CD4-positive, alpha-beta T cell treated with Interleukin-6 at 100 ng/mL for 8 hours (primary cell): ENCODE measurements at regions not wholly inside any gene's neighbourhood (a gene's known extent, or its start where the extent isn't known, plus 50 kb on each side); places are given as distances from the start of the nearest gene placed in this dataset.
"Not testable (repeated sequence)": the region's sequence is repeated elsewhere in the genome, so short reads cannot be mapped to it uniquely, and the experiment has no call there.

Experiments
- DNase-seq: peaks from one replicate; pipeline ENCODE4 v3.0.0-alpha.2; 2020; ENCODE audit warnings: mixed read lengths, low spot score

DNA sequence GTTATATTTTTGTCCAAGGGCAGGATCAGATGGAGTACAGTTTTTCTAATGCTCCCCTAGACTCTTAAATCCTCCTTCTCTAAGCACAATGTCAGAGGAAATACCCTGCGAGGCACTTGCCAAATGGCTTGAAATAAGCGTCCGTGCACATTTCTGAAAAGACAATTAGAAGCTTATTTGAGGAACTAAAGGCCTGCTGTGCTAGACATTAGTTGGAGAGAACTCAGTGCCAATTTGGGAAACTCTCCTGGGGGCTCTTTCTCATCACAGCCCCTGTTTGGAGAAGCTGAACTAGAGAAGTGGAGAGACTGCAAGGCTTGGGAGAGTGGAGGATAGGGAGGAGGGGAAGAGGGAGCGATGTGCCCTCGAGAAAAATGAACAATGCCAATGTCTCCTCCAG, 247.6 kb upstream of the C2CD4B start:
- DNase-seq: no peak

DNA sequence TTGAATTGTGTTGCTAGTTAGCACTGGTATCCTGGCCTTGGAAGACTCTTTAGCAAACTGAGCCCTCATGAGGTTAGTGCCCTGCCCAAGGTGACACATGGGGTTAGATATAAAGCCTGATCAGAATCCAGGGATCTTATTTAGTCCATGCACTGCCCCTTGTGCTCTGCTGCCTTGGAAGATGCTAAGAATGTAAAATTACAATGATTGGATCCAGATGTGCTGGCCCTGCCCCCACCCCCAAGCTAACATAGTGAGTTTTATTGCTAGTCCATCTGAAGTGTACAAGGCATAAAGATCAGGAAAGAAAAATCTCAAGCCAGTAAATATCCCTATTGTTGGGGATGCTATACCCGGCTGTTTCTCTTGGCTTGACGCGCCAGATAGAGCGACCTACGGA, 248.1 kb upstream of the C2CD4B start:
- no peak for DNase-seq

DNA sequence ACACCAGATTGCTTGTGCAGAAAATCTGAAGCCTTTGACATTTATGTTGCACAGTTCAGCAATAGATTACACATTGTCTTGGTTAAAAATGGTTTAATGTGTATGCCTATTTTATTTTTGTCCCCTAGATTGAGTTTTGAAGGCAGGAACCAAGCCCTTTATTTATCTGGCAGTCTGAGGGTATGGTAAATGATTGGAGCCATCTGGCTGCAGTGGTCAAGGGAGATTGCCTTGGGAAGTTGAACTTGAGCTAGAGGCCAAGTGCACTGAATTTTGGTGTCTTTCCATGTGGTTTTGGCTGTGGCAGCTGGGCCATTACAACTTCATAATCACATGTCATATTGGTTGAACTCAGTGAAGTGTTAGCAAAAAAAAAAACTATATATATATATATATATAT, 248.7 kb upstream of the C2CD4B start:
- no peak for DNase-seq

DNA sequence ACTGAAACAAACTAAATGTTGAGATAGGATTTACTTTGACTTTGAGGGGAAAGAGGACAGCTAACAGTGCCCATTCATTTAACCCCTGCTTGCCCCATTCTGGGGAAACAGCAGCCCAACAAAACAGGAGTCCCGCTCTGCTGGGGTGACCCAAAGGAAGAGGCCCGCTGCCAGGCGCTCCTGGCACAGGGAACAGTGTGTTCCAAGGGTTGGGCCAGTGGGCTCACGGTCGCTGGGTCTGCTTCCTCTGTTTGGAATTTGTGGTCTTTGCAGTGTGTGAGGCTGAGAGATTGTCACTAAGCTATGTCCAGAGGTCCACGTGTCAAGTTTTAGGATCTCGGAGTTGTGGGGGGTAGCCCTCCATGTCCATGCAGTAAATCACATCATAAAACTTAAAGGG, 250.4 kb upstream of the C2CD4B start:
- DNase-seq: no peak

DNA sequence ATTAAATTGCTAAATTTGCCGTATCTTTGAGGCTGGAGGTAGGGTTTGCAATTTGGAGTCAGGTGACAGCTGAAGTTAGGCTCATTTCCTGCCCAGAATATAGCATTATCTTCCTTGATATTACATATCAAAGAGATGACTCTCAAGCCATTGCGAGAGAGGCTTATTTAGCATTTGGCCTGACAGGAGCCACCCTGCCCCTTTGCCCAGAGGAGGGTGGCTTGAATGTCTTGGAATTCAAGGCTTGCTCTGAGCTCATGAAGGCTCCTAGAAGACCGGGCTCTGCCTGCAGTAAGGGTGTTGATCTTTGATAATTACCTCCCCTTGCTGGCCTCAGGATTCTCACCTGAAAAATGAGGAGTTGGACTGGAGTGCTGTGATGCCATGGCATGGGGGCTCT, 251.4 kb upstream of the C2CD4B start:
- no peak for DNase-seq

DNA sequence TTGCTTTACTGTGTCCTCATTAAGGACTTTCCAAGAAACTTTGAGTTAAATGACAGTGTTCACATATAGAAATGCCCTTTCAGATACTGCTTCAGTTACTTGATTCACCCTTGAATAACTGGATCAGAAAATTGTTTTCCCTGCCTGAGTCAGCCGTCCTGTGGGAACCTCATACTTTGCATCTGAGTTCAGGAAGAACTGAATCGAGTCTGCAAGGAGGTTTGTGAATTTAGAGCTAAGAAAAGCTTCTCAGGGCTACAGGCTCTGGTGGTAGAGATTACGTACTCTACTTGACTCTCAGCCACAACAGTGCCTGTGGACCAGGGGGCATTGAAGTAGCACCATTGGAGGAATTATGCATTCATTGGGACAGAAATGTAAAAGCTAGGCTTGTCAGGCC, 252.4 kb upstream of the C2CD4B start:
- DNase-seq: no peak

DNA sequence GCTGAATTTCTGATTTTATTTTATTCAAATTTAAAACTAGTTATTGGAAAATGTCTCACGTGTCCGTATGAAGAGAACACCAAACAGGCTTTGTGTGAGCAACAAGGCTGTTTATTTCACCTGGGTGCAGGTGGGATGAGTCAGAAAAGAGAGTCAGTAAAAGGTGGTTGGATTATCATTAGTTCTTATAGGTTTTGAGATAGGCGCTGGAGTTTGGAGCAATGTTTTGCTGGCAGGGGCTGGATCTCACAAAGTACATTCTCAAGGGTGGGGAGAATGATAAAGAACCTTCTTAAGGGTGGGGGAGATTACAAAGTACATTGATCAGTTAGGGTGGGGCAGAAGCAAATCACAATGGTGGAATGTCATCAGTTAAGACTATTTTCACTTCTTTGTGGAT, 253.4 kb upstream of the C2CD4B start:
- DNase-seq: not testable (repeated sequence)

DNA sequence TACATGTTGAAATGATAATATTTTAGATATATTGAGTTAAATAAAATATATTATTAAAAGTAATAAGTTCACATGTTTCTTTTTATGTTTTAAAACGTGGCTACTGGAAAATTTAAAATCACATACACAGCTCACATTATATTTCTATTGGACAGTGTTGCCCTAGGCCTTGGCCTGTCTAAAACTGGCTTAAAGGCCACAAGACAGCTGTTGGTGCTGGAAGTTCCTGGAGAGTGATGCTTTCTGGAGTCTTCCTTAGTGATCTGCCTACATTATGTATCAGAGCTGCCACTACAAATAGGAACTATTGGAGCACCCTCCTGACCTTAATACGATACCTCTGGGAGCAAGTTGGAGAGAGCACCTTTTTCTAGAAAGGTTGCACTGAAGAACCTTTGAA, 254.1 kb upstream of the C2CD4B start:
- no peak for DNase-seq

DNA sequence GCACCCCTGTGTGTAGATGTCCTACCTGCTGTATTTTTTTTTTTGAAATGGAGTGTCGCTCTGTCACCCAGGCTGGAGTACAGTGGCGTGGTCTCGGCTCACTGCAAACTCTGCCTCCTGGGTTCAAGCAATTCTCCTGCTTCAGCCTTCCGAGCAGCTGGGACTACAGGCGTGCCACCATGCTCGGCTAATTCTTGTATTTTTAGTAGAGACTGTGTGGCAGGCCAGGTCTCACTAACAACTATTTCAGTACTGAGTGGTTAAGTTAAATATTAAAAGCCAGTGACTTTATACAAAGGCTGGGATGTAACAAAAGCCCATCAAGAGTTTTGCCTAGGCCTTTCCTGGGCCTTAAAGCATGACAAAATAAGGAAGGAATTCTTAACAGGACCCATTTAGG, 255.3 kb upstream of the C2CD4B start:
- not testable (repeated sequence) for DNase-seq

DNA sequence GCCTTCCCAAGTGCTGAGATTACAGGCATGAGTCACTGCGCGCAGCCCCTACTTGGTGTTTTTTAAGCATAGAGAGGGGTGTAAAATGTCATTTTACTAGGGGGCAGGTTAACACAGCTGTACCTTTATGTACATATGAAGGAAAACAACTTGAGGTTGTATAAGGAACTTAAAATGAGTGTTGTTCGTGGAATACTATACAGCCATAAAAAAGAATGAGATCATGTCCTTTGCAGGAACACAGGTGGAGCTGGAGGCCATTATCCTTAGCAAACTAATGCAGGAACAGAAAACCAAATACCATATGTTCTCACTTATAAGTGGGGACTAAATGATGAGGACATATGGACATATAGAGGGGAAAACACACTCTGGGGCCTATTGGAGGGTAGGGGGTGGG, 256.2 kb upstream of the C2CD4B start:
- no peak for DNase-seq

DNA sequence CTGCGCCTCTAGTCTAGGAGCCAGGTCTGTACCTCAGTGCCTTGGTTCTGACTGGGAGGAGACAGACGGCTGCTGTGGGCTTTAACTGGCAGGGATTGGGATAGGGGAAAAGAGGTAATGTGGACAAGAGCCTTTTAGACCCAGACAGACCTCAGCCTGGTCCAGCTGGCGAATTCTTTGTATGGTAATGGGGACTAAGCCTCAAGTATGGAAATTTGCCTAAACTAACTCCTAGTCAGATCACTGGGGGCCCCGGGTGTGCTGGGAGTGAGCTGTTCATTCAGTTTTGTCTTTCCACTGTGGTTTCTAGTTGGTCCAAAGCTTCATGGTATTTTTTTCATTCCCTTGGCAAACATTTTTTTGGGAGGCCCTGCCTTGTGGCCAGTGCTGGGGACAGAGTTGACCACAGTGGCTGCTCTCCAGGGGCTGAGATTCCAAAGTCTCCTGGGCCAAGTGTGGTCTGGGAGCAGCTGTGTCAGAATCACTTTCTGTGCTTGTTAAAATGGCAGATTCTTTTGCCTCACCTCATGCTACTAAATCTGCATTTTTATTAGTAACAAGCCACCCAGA, 261.4 kb upstream of the C2CD4B start:
- no peak for DNase-seq

DNA sequence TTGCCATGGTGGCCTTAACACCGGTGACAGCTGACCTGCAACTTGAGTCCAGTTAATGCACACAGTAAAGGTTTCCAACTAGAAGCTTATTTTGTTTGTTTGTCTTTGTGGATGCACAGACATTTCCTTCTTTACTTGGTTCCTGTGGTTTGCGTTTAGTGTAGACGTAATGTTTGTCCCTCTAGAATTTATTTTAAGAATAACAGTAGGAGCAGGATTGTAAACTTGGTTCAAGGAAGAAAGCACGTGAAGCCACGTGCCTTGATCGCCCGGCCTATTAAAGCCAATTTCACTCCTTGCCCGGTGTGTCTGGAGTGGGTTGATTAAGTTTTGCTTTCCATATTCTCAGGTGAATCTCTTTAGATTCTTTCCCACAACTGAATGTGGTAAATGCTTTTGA, 263.2 kb upstream of the C2CD4B start:
- no peak for DNase-seq

DNA sequence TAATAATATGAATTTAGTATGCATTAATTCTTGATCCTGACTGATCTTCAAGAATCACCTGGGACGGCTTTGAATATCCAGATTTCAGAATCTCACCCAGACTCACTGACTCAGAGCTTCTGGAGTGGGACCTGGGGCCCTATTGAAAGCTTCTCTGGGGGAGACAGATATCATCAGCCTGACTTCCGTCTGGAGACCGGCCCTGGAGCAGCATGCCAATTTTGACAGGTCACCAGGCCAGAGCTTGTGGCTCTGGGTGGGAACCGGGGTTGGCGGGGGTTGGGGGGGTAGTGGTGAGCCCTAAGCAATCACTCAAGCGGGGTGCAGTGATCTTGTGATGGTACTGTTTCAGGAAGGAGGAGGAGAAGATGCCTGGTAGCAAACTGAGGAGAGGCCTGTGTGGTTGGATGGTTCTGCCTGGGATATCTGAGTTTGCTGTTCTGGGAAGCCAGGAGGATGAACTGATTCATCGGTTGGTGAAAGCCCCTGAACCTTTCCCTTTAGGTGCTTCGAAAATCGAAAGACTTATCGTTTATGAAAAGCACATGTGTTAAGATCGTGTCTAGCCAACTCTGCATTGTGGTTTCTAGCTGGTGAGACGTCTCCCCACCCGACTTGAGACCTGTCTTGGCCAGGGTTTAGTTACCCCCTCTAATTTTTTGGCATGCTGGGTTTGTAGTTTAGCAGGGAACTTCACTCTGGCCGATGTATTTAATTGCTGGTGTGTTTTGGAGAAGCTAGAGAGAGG, 263.9 kb upstream of the C2CD4B start:
- no peak for DNase-seq

DNA sequence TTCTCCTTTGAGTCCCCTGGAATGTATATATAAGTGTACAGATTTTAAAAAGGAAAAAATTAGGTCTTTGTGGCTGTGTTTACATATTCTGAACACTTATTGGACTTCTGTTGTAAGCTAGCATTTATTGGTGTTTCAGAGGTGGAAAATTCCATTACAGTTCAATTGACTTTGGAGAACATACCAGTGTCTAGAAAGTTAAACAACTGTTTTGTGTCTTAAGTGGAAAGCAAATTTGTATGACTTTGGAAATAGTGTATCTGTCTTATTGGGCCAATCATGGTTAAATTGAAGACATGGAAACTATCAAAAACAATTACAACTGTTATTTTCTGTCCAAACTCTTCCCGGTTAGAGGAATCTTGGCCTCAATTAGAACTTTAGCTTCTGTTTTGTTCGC, 265.0 kb upstream of the C2CD4B start:
- no peak for DNase-seq

DNA sequence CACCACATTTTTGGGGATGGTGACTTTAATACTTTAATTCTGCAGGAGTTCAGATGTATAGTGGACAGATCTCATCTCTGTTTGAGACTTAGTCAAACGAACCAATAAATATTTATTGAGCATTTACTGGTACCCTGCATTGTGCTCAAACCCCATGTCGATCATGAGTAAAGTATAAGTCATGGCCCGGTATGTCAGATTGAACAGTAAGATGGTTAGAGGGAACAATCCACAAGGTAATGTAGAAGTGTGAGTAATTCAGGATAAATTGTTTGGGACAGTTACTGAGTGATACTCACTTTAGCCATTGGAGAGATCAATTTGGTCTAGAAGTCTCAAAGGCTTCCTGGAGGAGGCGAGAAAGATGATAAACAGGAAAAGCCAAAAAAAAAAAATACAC, 265.5 kb upstream of the C2CD4B start:
- no peak for DNase-seq

DNA sequence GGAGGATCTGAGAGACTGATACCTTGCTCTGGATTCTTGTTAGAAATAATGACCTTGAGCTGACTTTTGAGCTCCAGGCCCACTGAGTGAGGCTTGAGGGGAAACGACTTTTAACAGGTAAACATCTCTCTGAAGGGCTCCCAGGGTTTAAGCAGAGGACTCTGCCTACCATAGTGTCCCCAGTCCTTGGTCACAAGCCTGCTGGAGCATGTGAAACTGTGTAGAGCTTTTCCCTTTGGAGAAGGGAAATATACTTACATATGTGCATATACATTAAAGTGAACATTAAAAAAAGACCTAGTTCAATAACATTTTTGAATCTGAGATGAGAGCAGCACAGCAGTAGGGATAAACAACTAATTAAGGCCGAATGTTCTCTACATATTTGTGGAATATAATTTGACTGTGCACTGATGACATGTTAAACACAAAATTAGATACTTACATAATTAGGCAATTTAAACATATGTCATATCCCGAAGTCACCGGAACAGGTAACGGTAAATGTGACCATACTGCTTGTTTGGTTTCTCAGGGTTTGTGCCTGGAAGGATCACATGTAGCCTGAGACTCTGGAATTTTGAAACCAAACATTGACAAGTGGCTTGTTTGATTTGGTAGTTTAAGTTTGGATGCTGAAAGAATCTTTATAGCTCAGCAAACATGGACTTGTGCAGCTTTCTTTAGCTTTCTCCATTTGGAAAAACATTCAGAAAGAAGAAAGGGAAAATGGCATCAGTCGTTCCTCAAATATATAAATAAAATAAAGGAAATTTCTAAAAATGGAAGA, 266.1 kb upstream of the C2CD4B start:
- DNase-seq: no peak

DNA sequence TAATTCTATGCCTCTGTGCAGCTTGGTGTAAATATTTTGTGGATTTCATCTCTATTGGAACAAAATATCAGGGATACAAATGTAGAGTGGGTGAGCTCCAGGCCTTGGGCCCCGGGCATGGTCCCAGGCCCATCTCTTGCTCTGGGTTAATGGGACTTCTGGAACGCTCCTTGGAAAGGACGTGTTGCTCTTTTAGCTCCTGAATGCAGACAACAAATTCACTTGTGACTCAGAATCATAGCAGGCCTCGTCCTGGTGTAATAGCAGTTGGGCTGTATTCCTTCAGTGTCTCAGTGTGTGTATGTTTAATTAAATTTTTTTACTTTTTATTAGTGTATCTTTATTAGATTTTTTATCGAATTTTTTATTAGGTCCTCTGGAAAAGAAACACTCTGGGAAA, 266.7 kb upstream of the C2CD4B start:
- DNase-seq: no peak

DNA sequence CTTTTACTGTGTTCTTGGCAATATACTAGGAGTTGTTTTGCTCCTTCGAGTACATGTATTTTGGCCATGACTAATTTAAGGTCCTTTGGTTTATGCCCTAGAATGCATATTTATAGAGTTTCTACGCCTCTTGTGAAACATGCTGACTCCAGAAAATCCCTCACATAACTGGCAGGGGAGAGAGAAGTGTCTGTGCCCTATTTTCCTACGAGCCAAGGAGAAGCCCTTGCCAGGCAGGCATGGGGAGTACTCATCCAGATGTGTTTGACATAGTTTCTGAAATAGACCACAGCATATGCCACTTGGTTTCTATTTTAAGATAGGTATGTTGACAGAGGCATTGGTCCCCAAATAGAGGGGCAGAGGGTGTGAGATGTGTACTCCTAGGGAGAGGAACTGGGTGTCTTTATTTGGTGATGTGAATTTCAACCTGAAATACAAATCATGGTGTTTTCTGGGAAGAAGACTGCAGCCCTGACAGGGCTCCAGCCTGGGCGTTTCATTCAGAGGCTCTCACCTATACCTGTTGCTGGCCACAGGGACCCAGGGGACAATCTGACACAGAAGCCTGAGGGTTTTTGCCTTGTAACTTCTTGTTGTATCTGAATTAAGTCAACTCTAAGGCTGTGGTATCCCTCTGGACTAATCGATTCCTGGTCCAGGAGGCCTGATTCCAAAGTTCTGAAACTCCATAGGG, 267.8 kb upstream of the C2CD4B start:
- no peak for DNase-seq

DNA sequence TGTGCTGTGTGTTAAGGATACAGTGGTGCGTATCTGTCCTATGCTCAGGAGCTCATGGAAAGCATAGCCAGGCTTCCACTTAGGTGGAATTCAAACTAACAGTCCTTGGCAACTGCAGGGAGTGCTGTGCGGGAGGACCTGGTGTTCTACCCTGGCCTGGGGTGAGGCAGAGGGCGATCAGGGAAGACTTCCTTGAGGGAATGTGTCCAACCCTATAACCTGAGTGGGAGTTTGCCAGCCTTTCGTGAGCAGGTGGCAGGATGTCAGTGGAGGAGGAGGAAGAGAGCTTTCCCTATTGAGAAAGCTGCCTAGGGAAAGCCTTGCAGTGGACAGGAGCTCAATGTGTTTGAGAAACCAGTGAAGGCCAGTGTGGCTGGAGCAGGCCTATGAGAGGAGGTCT, 271.1 kb upstream of the C2CD4B start:
- DNase-seq: no peak

DNA sequence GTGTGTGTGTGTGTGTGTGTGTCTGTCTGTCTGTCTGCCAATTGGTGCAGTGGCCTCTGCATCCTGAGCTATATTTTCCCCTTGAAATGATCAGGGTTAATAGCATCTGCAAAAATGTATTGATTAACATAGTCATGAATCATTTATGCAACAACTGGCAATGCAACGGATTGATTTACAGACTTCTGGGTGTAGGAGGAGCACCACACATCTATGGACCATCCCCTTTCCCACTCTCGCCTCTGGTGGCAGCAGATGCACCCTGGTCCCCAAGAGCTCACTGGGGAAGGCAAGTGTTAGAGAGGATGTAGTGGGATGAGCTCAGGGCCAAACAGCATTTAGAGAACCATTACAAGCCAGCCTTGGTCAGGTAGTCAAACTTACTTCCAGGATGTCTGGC, 272.7 kb upstream of the C2CD4B start:
- DNase-seq: no peak

DNA sequence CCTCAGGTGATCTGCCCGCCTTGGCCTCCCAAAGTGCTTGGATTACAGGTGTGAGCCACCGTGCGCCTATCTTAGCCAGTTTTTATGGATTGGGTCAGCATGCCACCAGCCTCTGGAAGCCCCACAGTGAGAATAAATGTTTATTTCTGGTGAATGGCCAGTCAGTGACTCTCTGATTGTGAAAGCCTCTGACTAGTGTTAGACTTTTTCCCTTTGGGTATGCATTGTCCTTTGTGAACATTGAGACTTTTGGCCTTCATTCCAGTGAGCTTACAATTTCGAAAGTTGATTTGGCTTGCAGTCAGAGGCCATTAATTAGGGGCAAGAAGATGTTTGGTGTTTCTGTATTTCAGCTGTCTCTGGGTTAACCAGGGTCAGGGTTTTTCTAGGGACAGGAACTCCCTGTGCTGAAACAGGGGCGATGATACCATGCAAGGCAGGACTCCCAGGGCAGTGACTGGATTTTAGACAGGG, 274.5 kb upstream of the C2CD4B start:
- DNase-seq: no peak

DNA sequence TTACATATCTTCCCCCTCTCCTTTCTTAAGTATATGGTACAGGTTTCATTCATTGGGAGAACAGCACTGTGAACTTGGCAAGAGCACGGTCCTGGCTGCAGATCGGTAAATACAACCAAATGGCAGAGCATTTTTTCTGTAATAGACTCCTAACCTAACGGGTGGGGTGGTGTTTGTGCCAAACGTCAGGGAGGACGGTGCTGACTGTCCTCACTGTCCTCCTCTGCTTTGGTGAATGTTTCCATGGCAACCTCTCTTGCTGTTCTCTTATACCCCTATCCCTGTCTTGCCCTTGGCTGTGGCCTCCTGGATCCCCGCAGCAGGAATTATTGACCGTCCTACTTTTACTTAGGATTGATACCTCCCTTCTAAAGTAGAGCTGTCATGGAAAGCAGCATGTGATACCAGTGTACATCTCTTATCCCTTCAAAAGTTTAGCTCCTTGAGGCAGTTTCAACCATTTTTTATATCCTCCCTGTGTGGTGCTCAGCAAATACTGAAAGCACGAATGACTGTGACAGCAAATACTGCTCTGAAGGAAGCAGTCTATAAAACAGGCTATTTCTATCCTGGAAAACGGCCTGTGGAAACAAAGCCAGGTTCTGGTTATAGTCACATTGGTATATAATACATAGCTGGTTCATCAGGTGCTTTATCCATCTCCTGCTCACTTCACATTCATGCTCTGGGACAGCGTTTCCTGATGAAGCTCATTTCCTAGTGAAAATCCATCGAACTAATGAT, 275.4 kb upstream of the C2CD4B start:
- DNase-seq: no peak
